ENCODE measurements at regions not wholly inside any gene's neighbourhood (a gene's known extent, or its start where the extent isn't known, plus 50 kb on each side); places are given as distances from the start of the nearest gene placed in this dataset.

- peak; percentile 8 for TF ChIP-seq CTCF (IDR thresholded peaks at IDR 0.05; ENCODE audit: low read depth, low read length, missing control alignments)
- no peak overlapping the region for H3K4me3 ChIP-seq (ENCODE audit: low read depth, low read length)
- DNase-seq (ENCODE audit: low read depth): no peak
Observed at GRCh38 chr22:48261706-48262105, 1499.3 kb downstream of the TBC1D22A start.

DNA sequence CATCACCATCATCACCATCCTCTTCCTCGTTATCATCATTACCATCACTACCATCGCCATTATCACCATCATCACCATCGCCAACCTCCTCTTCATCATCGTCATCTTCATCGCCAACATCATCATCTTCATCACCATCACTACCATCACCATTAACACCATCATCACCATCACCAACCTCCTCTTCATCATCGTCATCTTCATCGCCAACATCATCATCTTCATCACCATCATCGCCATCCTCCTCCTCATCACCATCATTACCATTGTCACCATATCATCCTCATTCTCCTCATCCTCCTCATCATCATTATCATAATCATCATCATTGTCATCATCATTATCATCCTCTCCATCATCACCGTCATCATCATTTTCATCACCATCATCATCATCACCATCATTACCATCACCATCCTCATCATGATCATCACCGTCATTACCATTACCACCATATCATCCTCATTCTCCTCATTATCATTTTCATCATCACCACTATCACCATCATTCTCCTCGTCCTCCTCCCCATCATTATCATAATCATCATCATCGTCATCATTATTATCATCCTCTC, 1498.7 kb downstream of the TBC1D22A start:
- DNase-seq (ENCODE audit: low read depth): no peak
- H3K4me3 ChIP-seq (ENCODE audit: low read depth, low read length): no peak overlapping the region
- TF ChIP-seq CTCF (IDR thresholded peaks at IDR 0.05; ENCODE audit: low read depth, low read length, missing control alignments): no peak

DNA sequence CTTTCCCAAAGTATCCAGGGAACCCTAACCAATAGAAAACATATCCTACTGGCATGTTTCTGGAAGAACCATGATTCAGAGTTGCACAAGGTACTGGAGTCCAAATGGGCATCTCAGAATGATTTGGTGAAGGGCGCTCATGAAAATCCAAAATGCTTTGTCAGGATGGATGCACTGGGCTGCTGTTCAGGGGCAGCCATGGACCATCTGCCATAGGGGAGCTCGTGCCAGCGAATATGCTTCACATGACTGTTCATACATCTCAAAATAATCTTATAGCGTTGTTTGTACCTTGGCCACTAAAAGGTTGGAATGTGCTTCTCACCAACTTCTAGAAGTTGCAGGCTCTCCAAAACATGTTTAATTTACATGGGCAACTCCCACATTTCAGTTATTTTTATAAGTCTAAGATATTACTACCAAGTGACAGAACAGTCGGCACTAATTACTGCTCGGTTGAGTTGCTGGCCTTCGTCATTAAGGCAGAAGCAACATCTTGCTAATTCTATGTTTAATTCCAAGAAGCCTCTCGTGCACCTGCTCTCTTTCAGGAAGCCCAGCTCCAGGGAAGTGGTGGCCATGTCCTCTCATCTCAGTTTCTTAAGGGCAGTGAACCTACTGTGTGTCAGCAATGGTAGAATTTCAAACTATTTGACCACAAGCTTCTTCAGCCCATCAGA, 1497.7 kb downstream of the TBC1D22A start:
- DNase-seq (ENCODE audit: low read depth): no peak

GRCh38 chr22:48258811-48259210, 1496.4 kb downstream of the TBC1D22A start:
- H3K4me3 ChIP-seq (ENCODE audit: low read depth, low read length): no peak overlapping the region
- TF ChIP-seq CTCF (IDR thresholded peaks at IDR 0.05; ENCODE audit: low read depth, low read length, missing control alignments): no peak
- no peak for DNase-seq (ENCODE audit: low read depth)

More for the DNA sequence above, 1497.7 kb downstream of the TBC1D22A start:
- no peak overlapping the region for H3K4me3 ChIP-seq (ENCODE audit: low read depth, low read length)
- TF ChIP-seq CTCF (IDR thresholded peaks at IDR 0.05; ENCODE audit: low read depth, low read length, missing control alignments): no peak

GRCh38 chr22:48258064-48258701, 1495.7 kb downstream of the TBC1D22A start:
- TF ChIP-seq CTCF (IDR thresholded peaks at IDR 0.05; ENCODE audit: low read depth, low read length, missing control alignments): no peak
- DNase-seq (ENCODE audit: low read depth): no peak
- no peak overlapping the region for H3K4me3 ChIP-seq (ENCODE audit: low read depth, low read length)

DNA sequence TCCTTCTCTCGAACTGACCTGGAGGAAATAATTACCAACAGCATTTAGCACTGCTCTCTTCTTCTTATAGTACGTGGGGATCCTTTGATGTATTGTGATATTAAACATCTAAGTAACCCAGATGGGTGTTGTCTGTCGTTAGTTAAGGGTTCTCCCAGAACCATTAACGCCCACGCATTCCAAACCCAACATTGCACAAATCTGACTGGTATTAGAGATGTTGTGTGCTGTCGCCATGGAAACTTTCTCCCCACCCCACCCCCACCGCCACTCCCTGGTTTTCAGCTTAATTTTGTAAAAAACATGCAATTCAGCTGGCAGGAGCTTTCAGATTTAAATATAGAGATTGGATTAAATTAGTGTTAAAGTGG, 1495.2 kb downstream of the TBC1D22A start:
- TF ChIP-seq CTCF (IDR thresholded peaks at IDR 0.05; ENCODE audit: low read depth, low read length, missing control alignments): no peak
- H3K4me3 ChIP-seq (ENCODE audit: low read depth, low read length): no peak overlapping the region
- DNase-seq (ENCODE audit: low read depth): no peak
